ENCODE measurements at regions not wholly inside any gene's neighbourhood (a gene's known extent, or its start where the extent isn't known, plus 50 kb on each side); places are given as distances from the start of the nearest gene placed in this dataset.
A peak's percentile ranks its signal among the peaks of the same experiment; 100 is the strongest.

DNA sequence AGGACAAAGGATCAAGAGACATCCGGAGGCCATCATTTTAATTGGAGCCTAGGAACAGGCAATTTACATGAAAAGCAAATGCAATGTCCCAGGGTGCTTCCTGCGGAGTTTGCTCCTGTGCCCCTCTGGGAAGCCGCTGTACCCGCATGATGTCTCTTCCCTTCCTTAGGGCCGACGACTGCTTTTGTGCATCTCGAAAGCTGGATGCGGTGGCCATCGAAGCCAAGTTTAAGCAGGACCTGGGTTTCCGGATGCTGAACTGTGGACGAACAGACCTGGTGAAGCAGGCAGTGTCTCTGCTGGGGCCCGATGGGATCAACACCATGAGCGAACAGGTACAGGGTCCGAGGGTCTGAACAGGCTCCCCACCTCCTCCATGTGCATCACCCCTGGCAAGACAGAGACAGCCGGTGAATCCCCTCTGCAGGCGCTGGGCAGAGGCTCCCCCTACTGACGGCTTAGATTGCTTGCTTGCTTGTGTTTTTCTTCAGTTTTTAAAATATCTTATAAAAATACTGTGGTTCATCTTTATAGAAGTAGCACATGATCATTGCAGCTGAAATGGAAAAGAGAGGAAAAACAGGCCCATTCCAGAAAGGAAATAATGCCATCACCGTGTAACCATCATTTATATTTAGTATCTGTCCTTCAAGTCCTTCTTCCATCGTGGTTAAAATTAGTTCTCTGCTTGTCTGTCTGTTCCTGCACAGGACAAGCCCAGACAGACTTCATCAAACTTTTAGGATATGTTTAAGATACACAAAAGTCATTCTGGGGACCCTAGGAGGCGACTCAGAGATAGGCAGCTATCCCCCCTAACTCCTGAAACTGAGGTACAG is 75.4 kb upstream of the PWP1 start:
- Histone ChIP-seq H3K9me3 (ENCODE audit: severe bottlenecking) (no peaks in the 10 kb centered on the region), H3K27me3 (ENCODE audit: insufficient read depth, low read depth, severe bottlenecking) (no peaks in the 10 kb centered on the region), H3K36me3 (no peaks in the 10 kb centered on the region), H3K27ac (peak overlapping the region; percentile 33), H3K4me3 (ENCODE audit: low read depth, low read length) (peak overlapping the region; percentile 38)
- DNase-seq, result peak; percentile 76
- TF ChIP-seq, protein P1, sequence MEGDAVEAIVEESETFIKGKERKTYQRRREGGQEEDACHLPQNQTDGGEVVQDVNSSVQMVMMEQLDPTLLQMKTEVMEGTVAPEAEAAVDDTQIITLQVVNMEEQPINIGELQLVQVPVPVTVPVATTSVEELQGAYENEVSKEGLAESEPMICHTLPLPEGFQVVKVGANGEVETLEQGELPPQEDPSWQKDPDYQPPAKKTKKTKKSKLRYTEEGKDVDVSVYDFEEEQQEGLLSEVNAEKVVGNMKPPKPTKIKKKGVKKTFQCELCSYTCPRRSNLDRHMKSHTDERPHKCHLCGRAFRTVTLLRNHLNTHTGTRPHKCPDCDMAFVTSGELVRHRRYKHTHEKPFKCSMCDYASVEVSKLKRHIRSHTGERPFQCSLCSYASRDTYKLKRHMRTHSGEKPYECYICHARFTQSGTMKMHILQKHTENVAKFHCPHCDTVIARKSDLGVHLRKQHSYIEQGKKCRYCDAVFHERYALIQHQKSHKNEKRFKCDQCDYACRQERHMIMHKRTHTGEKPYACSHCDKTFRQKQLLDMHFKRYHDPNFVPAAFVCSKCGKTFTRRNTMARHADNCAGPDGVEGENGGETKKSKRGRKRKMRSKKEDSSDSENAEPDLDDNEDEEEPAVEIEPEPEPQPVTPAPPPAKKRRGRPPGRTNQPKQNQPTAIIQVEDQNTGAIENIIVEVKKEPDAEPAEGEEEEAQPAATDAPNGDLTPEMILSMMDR (IDR thresholded peaks at IDR 0.05; ENCODE audit: low read depth, low read length), result peak; percentile 85

DNA sequence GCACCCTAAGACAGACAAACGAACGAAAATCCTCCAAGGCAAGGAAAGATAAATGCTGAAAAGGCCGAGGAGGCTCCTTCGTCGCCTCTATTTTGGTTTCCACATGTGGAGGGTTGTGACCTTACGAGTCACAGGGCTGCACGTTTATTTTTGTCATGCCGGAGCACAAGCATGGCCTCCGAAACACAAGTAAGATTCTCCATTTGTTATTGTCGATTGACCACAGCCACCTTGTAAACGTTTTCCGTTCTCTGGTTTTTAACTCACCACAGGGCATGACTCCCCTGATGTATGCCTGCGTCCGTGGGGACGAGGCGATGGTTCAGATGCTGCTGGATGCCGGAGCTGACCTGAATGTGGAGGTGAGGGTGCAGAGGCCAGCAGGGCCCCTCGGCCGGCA is 73.1 kb upstream of the PWP1 start:
- TF ChIP-seq, protein P1 (IDR thresholded peaks at IDR 0.05; ENCODE audit: low read depth, low read length), result no peak
- Histone ChIP-seq H3K9me3 (ENCODE audit: severe bottlenecking) (no peaks in the 10 kb centered on the region), H3K36me3 (no peaks in the 10 kb centered on the region), H3K27me3 (ENCODE audit: insufficient read depth, low read depth, severe bottlenecking) (no peaks in the 10 kb centered on the region), H3K27ac (no peak overlapping the region), H3K4me3 (ENCODE audit: low read depth, low read length) (no peak overlapping the region)
- no peak for DNase-seq

DNA sequence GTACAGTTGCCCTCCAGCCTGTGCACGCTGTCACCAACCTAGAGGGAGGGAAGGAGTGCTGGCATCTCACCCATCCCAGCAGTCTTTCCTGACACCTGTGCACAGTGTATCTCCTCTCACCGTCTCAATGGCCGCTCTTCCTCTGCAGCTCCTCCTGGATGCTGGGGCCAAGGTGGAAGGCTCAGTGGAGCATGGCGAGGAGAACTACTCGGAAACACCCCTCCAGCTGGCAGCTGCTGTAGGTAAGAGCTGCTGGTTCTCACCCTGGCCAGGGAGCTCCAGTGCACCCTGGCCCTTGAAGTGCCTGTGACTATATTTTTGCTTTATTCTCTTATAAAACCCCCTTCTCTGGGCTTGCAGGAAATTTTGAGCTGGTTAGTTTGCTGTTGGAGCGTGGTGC is 68.7 kb upstream of the PWP1 start:
- no peaks in the 10 kb centered on the region for H3K9me3 ChIP-seq (ENCODE audit: severe bottlenecking)
- TF ChIP-seq, protein P1 (IDR thresholded peaks at IDR 0.05; ENCODE audit: low read depth, low read length), result no peak
- no peaks in the 10 kb centered on the region for H3K36me3 ChIP-seq
- H3K27ac ChIP-seq, result no peak overlapping the region
- H3K27me3 ChIP-seq (ENCODE audit: insufficient read depth, low read depth, severe bottlenecking), result no peaks in the 10 kb centered on the region
- no peak for DNase-seq
- H3K4me3 ChIP-seq (ENCODE audit: low read depth, low read length), result no peak overlapping the region

DNA sequence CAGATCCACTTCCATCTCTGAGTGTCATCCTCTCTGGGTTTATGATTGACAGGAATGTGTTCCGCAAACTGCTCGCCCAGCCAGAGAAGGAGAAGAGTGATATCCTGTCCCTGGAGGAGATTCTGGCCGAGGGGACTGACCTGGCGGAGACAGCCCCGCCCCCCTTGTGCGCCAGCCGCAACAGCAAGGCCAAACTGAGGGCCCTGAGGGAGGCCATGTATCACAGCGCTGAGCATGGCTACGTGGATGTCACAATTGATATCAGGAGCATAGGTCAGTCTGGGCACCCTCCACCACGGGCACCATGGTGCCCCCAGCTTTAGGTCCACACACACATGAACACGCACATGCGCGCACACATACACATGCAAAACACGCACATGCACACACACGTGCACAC is 67.5 kb upstream of the PWP1 start:
- Histone ChIP-seq H3K4me3 (ENCODE audit: low read depth, low read length) (no peak overlapping the region), H3K9me3 (ENCODE audit: severe bottlenecking) (no peaks in the 10 kb centered on the region), H3K27me3 (ENCODE audit: insufficient read depth, low read depth, severe bottlenecking) (no peaks in the 10 kb centered on the region), H3K36me3 (no peaks in the 10 kb centered on the region), H3K27ac (no peak overlapping the region)
- TF ChIP-seq, protein P1 (IDR thresholded peaks at IDR 0.05; ENCODE audit: low read depth, low read length), result no peak
- DNase-seq, result no peak

DNA sequence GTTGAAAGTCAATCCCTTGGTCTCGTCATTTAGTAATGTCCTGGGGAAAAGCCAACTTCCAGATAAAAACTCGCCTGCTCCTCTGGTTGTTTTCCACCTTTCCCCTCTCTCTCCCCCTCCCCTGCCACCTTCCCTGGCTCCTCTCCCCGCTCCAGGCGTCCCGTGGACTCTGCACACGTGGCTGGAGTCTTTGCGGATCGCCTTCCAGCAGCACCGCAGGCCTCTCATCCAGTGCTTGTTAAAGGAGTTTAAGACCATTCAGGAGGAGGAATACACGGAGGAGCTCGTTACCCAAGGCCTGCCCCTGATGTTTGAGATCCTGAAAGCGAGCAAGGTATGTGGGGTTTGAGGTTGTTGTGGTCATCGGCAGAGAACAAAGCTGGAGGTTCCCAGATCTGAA is 65.8 kb upstream of the PWP1 start:
- H3K27ac ChIP-seq, result no peak overlapping the region
- H3K36me3 ChIP-seq, result no peaks in the 10 kb centered on the region
- no peak for DNase-seq
- TF ChIP-seq, protein P1 (IDR thresholded peaks at IDR 0.05; ENCODE audit: low read depth, low read length), result no peak
- no peaks in the 10 kb centered on the region for H3K27me3 ChIP-seq (ENCODE audit: insufficient read depth, low read depth, severe bottlenecking)
- no peak overlapping the region for H3K4me3 ChIP-seq (ENCODE audit: low read depth, low read length)
- peaks cover 2% of the 10 kb centered on the region for H3K9me3 ChIP-seq (ENCODE audit: severe bottlenecking)

DNA sequence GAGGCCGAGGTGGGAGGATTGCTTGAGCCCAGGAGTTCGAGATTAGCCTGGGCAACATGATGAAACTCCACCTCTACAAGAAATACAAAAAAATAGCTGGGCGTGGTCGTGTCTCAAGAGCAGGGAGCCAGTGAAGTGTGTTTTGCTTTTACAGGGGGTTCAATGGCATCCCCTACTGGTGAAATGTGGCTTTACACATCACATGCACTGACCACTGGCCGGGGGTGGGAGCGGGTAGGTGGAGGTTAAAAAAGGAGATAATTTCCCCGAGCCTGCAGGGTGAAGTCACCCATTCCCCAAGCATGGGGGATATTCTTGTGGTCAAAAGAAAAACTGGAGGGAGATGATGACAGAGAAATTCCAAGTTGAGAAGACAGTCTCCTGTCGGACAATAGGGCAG is 63.6 kb upstream of the PWP1 start:
- peak; percentile 39 for DNase-seq
- TF ChIP-seq, protein P1 (IDR thresholded peaks at IDR 0.05; ENCODE audit: low read depth, low read length), result peak; percentile 85
- Histone ChIP-seq H3K36me3 (no peaks in the 10 kb centered on the region), H3K9me3 (ENCODE audit: severe bottlenecking) (peaks cover 7% of the 10 kb centered on the region), H3K27ac (no peak overlapping the region), H3K27me3 (ENCODE audit: insufficient read depth, low read depth, severe bottlenecking) (no peaks in the 10 kb centered on the region), H3K4me3 (ENCODE audit: low read depth, low read length) (no peak overlapping the region)

Data from WERI-Rb-1 (cell line).